Liver (tissue), 3 donors: ENCODE measurements at regions not wholly inside any gene's neighbourhood (a gene's known extent, or its start where the extent isn't known, plus 50 kb on each side); places are given as distances from the start of the nearest gene placed in this dataset.

Experiments
- EGR1 ChIP-seq, 2 donors: IDR thresholded peaks; 2 replicates each; pipeline ENCODE4 v1.6.1; 2016 to 2018; ENCODE audit warnings: antibody characterized with exemption in 2 of 2, low read depth in 2 of 2
- GABPA ChIP-seq, 2 donors: IDR thresholded peaks in 1 of 2; conservative IDR thresholded peaks in 1 of 2; 2 replicates each; pipeline ENCODE4 v1.6.1; 2016; ENCODE audit warnings: antibody characterized with exemption in 2 of 2, mild to moderate bottlenecking in 1 of 2, moderate library complexity in 1 of 2
- TF ChIP-seq, protein P1 (sequence below): fragments of 150-350 bp; IDR thresholded peaks from 2 replicates; pipeline ENCODE4 v1.5.1; 2017; ENCODE audit warnings: improper control_type of control experiment, low read depth, low read length; ENCODE audit not compliant: missing input control
- donor health status: healthy.
- donor health status: healthy.

- no peak for TF ChIP-seq EGR1 (IDR thresholded peaks at IDR 0.05; ENCODE audit: low read depth in 2 of 2)
- TF ChIP-seq, protein P1, sequence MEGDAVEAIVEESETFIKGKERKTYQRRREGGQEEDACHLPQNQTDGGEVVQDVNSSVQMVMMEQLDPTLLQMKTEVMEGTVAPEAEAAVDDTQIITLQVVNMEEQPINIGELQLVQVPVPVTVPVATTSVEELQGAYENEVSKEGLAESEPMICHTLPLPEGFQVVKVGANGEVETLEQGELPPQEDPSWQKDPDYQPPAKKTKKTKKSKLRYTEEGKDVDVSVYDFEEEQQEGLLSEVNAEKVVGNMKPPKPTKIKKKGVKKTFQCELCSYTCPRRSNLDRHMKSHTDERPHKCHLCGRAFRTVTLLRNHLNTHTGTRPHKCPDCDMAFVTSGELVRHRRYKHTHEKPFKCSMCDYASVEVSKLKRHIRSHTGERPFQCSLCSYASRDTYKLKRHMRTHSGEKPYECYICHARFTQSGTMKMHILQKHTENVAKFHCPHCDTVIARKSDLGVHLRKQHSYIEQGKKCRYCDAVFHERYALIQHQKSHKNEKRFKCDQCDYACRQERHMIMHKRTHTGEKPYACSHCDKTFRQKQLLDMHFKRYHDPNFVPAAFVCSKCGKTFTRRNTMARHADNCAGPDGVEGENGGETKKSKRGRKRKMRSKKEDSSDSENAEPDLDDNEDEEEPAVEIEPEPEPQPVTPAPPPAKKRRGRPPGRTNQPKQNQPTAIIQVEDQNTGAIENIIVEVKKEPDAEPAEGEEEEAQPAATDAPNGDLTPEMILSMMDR = no peak
- TF ChIP-seq GABPA (IDR thresholded peaks at IDR 0.05 in 1 of 2, conservative IDR thresholded peaks at IDR 0.05 in 1 of 2) = no peak
Measured at GRCh38 chr2:105990624-105991023, 203.5 kb downstream of the UXS1 start.
